AG04449 (cell line): ENCODE measurements at regions not wholly inside any gene's neighbourhood (a gene's known extent, or its start where the extent isn't known, plus 50 kb on each side); places are given as distances from the start of the nearest gene placed in this dataset.

Experiments used
- CTCF ChIA-PET: fragments of 350-600 bp; formaldehyde crosslinking; extraction: SDS; loops from one replicate; lab custom pipeline; 2021; ENCODE audit warnings: antibody characterized with exemption; lab: Yijun Ruan, JAX
- POLR2A ChIA-PET: fragments of 400-600, 350-600 bp; formaldehyde crosslinking; extraction: SDS; loops from one replicate; lab custom pipeline; 2020; ENCODE audit warnings: antibody characterized with exemption, inconsistent platforms; lab: Yijun Ruan, JAX
- DNase-seq: peaks from one replicate; pipeline ENCODE4 v3.0.0-alpha.2; 2010; ENCODE audit warnings: low read depth, low spot score
- H3K4me3 ChIP-seq: 2 replicates; pipeline ENCODE4 v1.5.1; 2011; ENCODE audit warnings: low read depth, mild to moderate bottlenecking, control low read depth, low read length
- TF ChIP-seq, protein P1 (sequence below): IDR thresholded peaks from one replicate; pipeline ENCODE4 v1.5.1; 2011; ENCODE audit warnings: mild to moderate bottlenecking, moderate library complexity, low read length, control low read depth, inconsistent platforms; ENCODE audit not compliant: insufficient read depth; ENCODE audit errors: missing control alignments

DNA sequence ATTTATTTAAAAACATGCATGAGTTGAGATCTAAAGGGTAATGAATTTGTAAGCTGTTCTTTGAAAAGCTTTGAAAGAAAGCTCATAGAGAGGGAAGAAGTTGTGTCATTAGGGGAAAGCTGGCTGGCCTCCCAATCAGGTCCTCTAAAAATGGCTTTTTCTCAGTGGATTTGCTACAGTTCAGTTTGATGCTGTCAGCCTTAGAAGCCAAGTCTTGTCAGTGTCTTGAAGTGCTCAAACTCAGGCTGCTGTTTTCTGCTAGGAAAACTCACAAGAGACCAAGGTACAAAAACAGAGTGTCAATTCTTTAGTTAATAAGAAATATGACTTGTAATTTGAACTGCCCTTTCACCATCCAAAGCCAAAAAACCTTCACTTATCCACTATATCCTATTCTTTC is 243.8 kb downstream of the OTOL1 start:
- POLR2A ChIA-PET = no interaction called here
- CTCF ChIA-PET = no interaction called here

DNA sequence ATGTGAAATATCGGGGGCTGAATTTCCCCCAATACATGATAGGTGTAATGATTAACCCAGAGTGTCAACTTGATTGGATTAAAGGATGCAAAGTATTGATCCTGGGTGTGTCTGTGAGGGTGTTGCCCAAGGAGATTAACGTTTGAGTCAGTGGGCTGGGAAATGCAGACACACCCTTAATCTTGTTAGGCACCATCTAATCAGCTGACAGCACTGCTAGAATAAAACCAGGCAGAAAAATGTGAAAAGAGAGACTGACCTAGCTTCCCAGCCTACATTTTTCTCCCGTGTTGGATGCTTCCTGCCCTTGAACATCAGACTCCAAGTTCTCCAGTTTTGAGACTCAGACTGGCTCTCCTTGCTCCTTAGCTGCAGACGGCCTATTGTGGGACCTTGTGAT is 247.8 kb downstream of the OTOL1 start:
- ChIA-PET POLR2A (no interaction called here), CTCF (no interaction called here)
- no peak for DNase-seq
- H3K4me3 ChIP-seq = no peak overlapping the region
- TF ChIP-seq, protein P1, sequence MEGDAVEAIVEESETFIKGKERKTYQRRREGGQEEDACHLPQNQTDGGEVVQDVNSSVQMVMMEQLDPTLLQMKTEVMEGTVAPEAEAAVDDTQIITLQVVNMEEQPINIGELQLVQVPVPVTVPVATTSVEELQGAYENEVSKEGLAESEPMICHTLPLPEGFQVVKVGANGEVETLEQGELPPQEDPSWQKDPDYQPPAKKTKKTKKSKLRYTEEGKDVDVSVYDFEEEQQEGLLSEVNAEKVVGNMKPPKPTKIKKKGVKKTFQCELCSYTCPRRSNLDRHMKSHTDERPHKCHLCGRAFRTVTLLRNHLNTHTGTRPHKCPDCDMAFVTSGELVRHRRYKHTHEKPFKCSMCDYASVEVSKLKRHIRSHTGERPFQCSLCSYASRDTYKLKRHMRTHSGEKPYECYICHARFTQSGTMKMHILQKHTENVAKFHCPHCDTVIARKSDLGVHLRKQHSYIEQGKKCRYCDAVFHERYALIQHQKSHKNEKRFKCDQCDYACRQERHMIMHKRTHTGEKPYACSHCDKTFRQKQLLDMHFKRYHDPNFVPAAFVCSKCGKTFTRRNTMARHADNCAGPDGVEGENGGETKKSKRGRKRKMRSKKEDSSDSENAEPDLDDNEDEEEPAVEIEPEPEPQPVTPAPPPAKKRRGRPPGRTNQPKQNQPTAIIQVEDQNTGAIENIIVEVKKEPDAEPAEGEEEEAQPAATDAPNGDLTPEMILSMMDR = no peak

More for the DNA sequence above, 243.8 kb downstream of the OTOL1 start:
- no peak for DNase-seq
- no peak overlapping the region for H3K4me3 ChIP-seq
- TF ChIP-seq, protein P1 = no peak

DNA sequence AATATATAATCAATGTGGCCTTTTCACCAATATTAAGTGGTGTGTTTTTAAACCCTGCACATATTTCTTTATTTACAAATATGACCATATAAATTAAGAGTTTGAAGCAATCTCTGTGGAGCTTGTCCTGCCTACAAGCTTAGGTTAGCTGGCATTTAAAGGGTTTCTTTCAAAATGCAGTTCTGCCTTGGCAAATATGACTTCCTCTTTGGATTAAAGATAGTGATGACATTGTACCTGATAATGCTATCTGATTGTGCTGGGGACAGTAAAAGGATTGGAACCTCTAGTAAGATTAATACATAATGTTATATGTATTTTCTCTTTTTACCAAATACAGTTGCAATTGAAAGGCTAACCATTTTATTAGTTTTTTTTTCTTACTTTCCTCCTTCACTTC is 249.1 kb downstream of the OTOL1 start:
- no peak for DNase-seq
- ChIA-PET POLR2A (no interaction called here), CTCF (no interaction called here)
- TF ChIP-seq, protein P1 = no peak
- no peak overlapping the region for H3K4me3 ChIP-seq

DNA sequence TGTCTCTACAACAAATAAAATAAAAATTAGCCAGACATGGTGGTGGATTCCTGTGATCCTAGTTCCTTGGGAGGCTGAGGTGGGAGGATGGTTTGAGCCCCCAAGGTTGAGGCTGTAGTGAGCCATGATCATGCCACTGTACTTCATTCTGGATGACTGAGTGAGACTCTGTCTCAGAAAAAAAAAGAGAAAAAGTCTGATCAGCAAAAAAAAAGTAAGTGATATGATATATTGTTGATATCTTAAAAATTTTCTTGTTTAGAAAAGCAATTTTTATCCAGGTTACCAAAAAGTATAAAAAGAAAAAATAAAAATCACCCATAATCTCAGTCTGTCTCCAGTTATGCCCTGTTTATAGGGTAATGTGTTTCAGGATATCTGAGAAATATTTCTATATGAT is 251.4 kb downstream of the OTOL1 start:
- ChIA-PET CTCF (no interaction called here), POLR2A (no interaction called here)
- no peak for DNase-seq
- no peak overlapping the region for H3K4me3 ChIP-seq
- TF ChIP-seq, protein P1 = no peak

DNA sequence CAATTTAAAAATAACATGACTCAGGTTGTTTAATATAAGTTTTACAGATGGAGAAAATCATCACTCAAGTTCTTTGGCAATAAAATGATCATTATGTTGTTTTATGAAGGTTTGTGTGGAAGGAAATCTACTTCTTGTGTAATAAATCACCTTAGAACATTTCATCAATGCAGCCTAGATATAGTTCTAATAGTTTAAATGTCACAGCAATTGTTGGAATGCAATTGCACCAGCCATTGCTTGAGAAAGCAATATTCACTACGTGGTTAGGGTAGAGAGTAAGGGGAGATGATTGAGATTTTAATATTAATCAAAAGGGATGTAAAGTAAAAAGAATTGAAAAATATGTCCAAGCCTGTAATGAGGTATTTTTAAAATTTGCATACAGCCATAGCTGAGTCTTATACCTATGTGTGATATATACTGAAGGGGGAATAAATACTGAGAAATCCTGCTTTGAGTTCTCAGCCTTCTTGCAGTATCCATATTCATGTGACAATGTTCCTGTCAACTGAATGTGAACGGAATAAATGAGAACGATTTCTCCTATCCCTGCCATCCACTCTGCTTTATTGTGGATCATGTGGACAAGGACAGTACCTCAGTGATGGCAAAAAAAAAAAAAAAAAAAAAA is 257.9 kb downstream of the OTOL1 start:
- no peak overlapping the region for H3K4me3 ChIP-seq
- ChIA-PET CTCF (no interaction called here), POLR2A (no interaction called here)
- DNase-seq = no peak
- TF ChIP-seq, protein P1 = no peak

DNA sequence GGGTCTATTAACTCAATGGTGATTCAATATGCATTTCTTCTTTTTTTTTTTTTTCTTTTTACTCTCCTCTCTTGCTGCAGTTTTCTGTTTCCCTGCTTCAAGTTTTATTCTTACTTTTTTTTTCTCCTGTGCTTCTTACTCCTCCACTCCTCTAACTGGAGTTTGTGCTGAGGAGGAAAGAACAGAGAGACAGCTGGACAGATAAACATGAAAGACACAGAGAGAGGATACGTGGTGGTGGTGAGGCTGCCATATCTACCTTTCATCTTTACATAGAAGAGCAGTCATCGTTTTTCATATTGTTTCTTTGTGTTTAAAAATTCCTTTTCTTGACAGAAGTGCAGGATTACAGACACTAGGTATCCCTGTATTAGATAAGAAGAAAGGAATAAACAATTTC is 262.8 kb downstream of the OTOL1 start:
- POLR2A ChIA-PET = no interaction called here
- H3K4me3 ChIP-seq = no peak overlapping the region
- CTCF ChIA-PET = no interaction called here
- no peak for DNase-seq
- TF ChIP-seq, protein P1 = no peak
